Vagina (tissue), 2 donors: ENCODE measurements at regions not wholly inside any gene's neighbourhood (a gene's known extent, or its start where the extent isn't known, plus 50 kb on each side); places are given as distances from the start of the nearest gene placed in this dataset.

ENCODE experiments used
- POLR2A ChIP-seq, 2 donors: fragments of 450-650 bp; IDR thresholded peaks; one replicate each; pipeline ENCODE4 v1.6.1; 2017; ENCODE audit warnings: antibody characterized with exemption in 2 of 2, mild to moderate bottlenecking in 2 of 2, moderate library complexity in 2 of 2
- POLR2AphosphoS5 ChIP-seq, 2 donors: sonication (generic); formaldehyde crosslinking; IDR thresholded peaks; one replicate each; pipeline ENCODE4 v1.9.0; 2017; ENCODE audit warnings: antibody characterized with exemption in 2 of 2, mild to moderate bottlenecking in 2 of 2, low read depth in 1 of 2; ENCODE audit not compliant: insufficient read depth in 1 of 2
- TF ChIP-seq, protein P1 (sequence below), 3 experiments: fragments of 450-650 bp in 2 of 3; fragments of 200-600 bp in 1 of 3; sonication (generic) in 1 of 3; IDR thresholded peaks; one replicate each; pipeline ENCODE4 v1.5.1; 2017 to 2019; ENCODE audit warnings: antibody characterized with exemption in 3 of 3, mild to moderate bottlenecking in 2 of 3, moderate library complexity in 2 of 3

DNA sequence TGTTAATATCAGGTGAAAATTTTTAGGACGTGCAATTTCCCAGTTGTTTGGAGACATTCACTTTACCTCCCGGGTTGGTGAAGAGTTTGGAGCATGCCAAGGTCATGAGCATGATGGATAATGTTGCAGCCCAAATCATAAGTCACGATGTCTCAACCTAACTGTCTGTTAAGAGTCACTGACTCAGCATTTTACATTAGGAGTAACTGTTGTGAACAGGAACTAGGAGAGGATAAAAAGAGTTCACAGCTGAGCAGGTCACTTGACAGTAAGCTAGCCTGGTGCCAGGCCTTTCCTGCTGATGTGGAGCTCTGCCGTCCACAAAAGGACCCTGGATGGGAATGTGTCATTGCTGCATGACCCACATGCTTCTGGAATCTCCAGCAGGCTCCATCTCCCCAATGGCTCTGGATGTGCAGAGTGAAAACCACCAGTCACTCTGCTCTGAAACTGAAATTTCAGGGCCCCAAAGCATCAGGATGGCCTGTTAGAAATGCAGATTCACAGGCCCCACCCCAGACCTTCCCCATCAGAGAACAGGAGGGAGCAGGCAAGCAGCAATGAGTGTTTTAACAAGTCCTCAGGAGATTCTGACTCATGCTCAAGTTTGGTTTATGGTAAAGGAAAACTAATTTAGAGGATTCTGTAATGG is 371.6 kb upstream of the MAF start:
- TF ChIP-seq, protein P1, sequence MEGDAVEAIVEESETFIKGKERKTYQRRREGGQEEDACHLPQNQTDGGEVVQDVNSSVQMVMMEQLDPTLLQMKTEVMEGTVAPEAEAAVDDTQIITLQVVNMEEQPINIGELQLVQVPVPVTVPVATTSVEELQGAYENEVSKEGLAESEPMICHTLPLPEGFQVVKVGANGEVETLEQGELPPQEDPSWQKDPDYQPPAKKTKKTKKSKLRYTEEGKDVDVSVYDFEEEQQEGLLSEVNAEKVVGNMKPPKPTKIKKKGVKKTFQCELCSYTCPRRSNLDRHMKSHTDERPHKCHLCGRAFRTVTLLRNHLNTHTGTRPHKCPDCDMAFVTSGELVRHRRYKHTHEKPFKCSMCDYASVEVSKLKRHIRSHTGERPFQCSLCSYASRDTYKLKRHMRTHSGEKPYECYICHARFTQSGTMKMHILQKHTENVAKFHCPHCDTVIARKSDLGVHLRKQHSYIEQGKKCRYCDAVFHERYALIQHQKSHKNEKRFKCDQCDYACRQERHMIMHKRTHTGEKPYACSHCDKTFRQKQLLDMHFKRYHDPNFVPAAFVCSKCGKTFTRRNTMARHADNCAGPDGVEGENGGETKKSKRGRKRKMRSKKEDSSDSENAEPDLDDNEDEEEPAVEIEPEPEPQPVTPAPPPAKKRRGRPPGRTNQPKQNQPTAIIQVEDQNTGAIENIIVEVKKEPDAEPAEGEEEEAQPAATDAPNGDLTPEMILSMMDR (IDR thresholded peaks at IDR 0.05): no peak
- no peak for TF ChIP-seq POLR2A (IDR thresholded peaks at IDR 0.05)
- no peak for TF ChIP-seq POLR2AphosphoS5 (IDR thresholded peaks at IDR 0.05; ENCODE audit: insufficient read depth in 1 of 2, low read depth in 1 of 2)
